ENCODE measurements at regions not wholly inside any gene's neighbourhood (a gene's known extent, or its start where the extent isn't known, plus 50 kb on each side); places are given as distances from the start of the nearest gene placed in this dataset.

- intact Hi-C loops (cut with DNase I), result no loop called here
- whole genome bisulfite sequencing (ENCODE audit: insufficient coverage, low coverage, low lambda C conversion rate, missing lambda C conversion rate), result 65% methylated on average over 26 of the region's 28 CpGs
Measured at GRCh38 chr10:129032372-129033313, 434.4 kb upstream of the MGMT start.

GRCh38 chr10:129033340-129033739 lies 433.7 kb upstream of the MGMT start:
- Histone ChIP-seq H3K4me3 (no peak overlapping the region), H3K27me3 (no peaks in the 10 kb centered on the region), H3K27ac (no peak overlapping the region), H3K36me3 (no peaks in the 10 kb centered on the region), H3K9me3 (no peaks in the 10 kb centered on the region), H3K4me1 (no peaks in the 10 kb centered on the region)
- intact Hi-C loops (cut with DNase I), result no loop called here
- no peak for DNase-seq
- no peak for ATAC-seq
- 55% methylated on average over 8 of the region's 8 CpGs for WGBS (ENCODE audit: insufficient coverage, low coverage, low lambda C conversion rate, missing lambda C conversion rate)
- no peak for TF ChIP-seq CTCF (IDR thresholded peaks at IDR 0.05)
- TF ChIP-seq POLR2A (IDR thresholded peaks at IDR 0.05), result no peak

More at GRCh38 chr10:129032372-129033313, 434.4 kb upstream of the MGMT start:
- TF ChIP-seq CTCF (IDR thresholded peaks at IDR 0.05) (no peak), POLR2A (IDR thresholded peaks at IDR 0.05) (no peak)
- H3K36me3 ChIP-seq, result no peaks in the 10 kb centered on the region
- no peak overlapping the region for H3K27ac ChIP-seq
- H3K9me3 ChIP-seq, result no peaks in the 10 kb centered on the region
- H3K4me1 ChIP-seq, result no peaks in the 10 kb centered on the region
- H3K4me3 ChIP-seq, result no peak overlapping the region
- DNase-seq (no peak), ATAC-seq (no peak)
- no peaks in the 10 kb centered on the region for H3K27me3 ChIP-seq

GRCh38 chr10:129033790-129034272 lies 433.2 kb upstream of the MGMT start:
- peak in 2 of 4 donors; percentile 16 to 17 for ATAC-seq
- H3K27me3 ChIP-seq, result no peaks in the 10 kb centered on the region
- H3K4me3 ChIP-seq, result no peak overlapping the region
- no peak for DNase-seq
- H3K4me1 ChIP-seq, result no peaks in the 10 kb centered on the region
- TF ChIP-seq CTCF (IDR thresholded peaks at IDR 0.05) (no peak), POLR2A (IDR thresholded peaks at IDR 0.05) (no peak)
- intact Hi-C loops (cut with DNase I), result no loop called here
- no peaks in the 10 kb centered on the region for H3K9me3 ChIP-seq
- H3K36me3 ChIP-seq, result no peaks in the 10 kb centered on the region
- no peak overlapping the region for H3K27ac ChIP-seq
- WGBS (ENCODE audit: insufficient coverage, low coverage, low lambda C conversion rate, missing lambda C conversion rate), result 37% methylated on average over 12 of the region's 14 CpGs

- intact Hi-C loops (cut with DNase I), result no loop called here
- peak in 2 of 4 donors; percentile 15 for ATAC-seq
- H3K27ac ChIP-seq, result no peak overlapping the region
Measured at GRCh38 chr10:129035052-129035827, 431.8 kb upstream of the MGMT start.

More at GRCh38 chr10:129035052-129035827, 431.8 kb upstream of the MGMT start:
- TF ChIP-seq POLR2A (IDR thresholded peaks at IDR 0.05) (no peak), CTCF (IDR thresholded peaks at IDR 0.05) (no peak)
- H3K36me3 ChIP-seq, result no peaks in the 10 kb centered on the region
- H3K4me3 ChIP-seq, result no peak overlapping the region
- WGBS (ENCODE audit: insufficient coverage, low coverage, low lambda C conversion rate, missing lambda C conversion rate), result 38% methylated on average over 24 of the region's 24 CpGs
- H3K4me1 ChIP-seq, result no peaks in the 10 kb centered on the region
- H3K27me3 ChIP-seq, result no peaks in the 10 kb centered on the region
- no peak for DNase-seq
- H3K9me3 ChIP-seq, result no peaks in the 10 kb centered on the region
